ENCODE measurements at regions not wholly inside any gene's neighbourhood (a gene's known extent, or its start where the extent isn't known, plus 50 kb on each side); places are given as distances from the start of the nearest gene placed in this dataset.

DNA sequence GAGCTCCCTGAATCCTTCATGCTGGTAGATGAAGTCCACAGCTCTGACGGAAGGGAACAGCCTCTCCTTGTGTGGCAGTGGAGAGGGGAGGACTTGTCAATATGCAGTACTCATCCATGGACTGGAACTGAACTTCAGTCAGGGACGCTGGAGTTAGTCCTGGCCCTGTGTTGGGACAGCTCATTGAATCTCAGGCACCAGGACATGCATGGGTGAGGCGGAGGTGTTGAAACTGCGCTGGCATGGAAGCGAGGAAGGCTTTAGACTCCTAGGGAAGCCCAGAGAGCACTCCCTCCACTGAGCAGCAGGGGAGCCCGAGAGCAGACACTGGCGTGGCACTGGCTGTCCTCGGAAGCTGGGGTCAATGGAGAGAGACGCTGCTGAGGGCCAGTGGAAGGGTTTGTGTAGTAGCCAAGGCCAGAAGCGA lies 161.3 kb upstream of the GGTLC1 start:
- TF ChIP-seq, protein P1, sequence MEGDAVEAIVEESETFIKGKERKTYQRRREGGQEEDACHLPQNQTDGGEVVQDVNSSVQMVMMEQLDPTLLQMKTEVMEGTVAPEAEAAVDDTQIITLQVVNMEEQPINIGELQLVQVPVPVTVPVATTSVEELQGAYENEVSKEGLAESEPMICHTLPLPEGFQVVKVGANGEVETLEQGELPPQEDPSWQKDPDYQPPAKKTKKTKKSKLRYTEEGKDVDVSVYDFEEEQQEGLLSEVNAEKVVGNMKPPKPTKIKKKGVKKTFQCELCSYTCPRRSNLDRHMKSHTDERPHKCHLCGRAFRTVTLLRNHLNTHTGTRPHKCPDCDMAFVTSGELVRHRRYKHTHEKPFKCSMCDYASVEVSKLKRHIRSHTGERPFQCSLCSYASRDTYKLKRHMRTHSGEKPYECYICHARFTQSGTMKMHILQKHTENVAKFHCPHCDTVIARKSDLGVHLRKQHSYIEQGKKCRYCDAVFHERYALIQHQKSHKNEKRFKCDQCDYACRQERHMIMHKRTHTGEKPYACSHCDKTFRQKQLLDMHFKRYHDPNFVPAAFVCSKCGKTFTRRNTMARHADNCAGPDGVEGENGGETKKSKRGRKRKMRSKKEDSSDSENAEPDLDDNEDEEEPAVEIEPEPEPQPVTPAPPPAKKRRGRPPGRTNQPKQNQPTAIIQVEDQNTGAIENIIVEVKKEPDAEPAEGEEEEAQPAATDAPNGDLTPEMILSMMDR (IDR thresholded peaks at IDR 0.05) = no peak
- TF ChIP-seq POLR2A (IDR thresholded peaks at IDR 0.05) (no peak), POLR2AphosphoS5 (IDR thresholded peaks at IDR 0.05; ENCODE audit: insufficient read depth in 1 of 2, low read depth in 1 of 2) (no peak)

Data from vagina (tissue), 2 donors.